HepG2 (cell line): ENCODE measurements at regions not wholly inside any gene's neighbourhood (a gene's known extent, or its start where the extent isn't known, plus 50 kb on each side); places are given as distances from the start of the nearest gene placed in this dataset.

Experiments used
- AKAP8 ChIP-seq: sonication (generic); formaldehyde crosslinking; IDR thresholded peaks from 2 replicates; pipeline ENCODE4 v1.5.1; 2020; ENCODE audit warnings: mild to moderate bottlenecking, missing genetic modification reagents
- CEBPZ ChIP-seq: IDR thresholded peaks from 2 replicates; pipeline ENCODE4 v1.6.1; 2012; ENCODE audit warnings: low read length, improper control_type of control experiment
- CHCHD3 ChIP-seq: sonication (generic); formaldehyde crosslinking; IDR thresholded peaks from 2 replicates; pipeline ENCODE4 v1.8.0; 2022; ENCODE audit warnings: mild to moderate bottlenecking, missing genetic modification reagents, moderate library complexity
- EED ChIP-seq: sonication (generic); formaldehyde crosslinking; IDR thresholded peaks from 2 replicates; pipeline ENCODE4 v1.5.0; 2020; ENCODE audit warnings: mild to moderate bottlenecking, missing genetic modification reagents
- ETV6 ChIP-seq: sonication (generic); formaldehyde crosslinking; conservative IDR thresholded peaks from 2 replicates; pipeline ENCODE4 v1.4.0; 2020; ENCODE audit warnings: missing genetic modification reagents
- HINFP ChIP-seq: sonication (generic); formaldehyde crosslinking; IDR thresholded peaks from 2 replicates; pipeline ENCODE4 v1.4.0; 2020; ENCODE audit warnings: low read depth, mild to moderate bottlenecking, missing genetic modification reagents
- MBD4 ChIP-seq: IDR thresholded peaks from 2 replicates; pipeline ENCODE4 v1.6.1; 2012; ENCODE audit warnings: low read length, inconsistent platforms, borderline replicate concordance
- PAX8 ChIP-seq: sonication (generic); formaldehyde crosslinking; IDR thresholded peaks from 2 replicates; pipeline ENCODE4 v1.8.0; 2022; ENCODE audit warnings: mild to moderate bottlenecking, missing genetic modification reagents, borderline replicate concordance
- PPARG ChIP-seq: conservative IDR thresholded peaks from 2 replicates; pipeline ENCODE4 v1.6.1; 2016; ENCODE audit warnings: missing biosample characterization, missing genetic modification reagents
- SMAD9 ChIP-seq: sonication (generic); formaldehyde crosslinking; IDR thresholded peaks from 2 replicates; pipeline ENCODE4 v1.5.1; 2020; ENCODE audit warnings: mild to moderate bottlenecking, missing genetic modification reagents
- SMARCE1 ChIP-seq: fragments of 450-650 bp; IDR thresholded peaks from 2 replicates; pipeline ENCODE4 v1.6.1; 2017; ENCODE audit warnings: borderline replicate concordance
- TFDP1 ChIP-seq: IDR thresholded peaks from 2 replicates; pipeline ENCODE4 v1.6.1; 2016; ENCODE audit warnings: missing compliant biosample characterization, missing genetic modification reagents, borderline replicate concordance
- TMF1 ChIP-seq: sonication (generic); formaldehyde crosslinking; IDR thresholded peaks from 2 replicates; pipeline ENCODE4 v1.8.1; 2022; ENCODE audit warnings: low read depth, missing genetic modification reagents
- ZBTB38 ChIP-seq: sonication (generic); formaldehyde crosslinking; IDR thresholded peaks from 2 replicates; pipeline ENCODE4 v1.5.1; 2020; ENCODE audit warnings: mild to moderate bottlenecking, missing genetic modification reagents
- ZBTB8A ChIP-seq: sonication (generic); formaldehyde crosslinking; IDR thresholded peaks from 2 replicates; pipeline ENCODE4 v1.4.0; 2020; ENCODE audit warnings: mild to moderate bottlenecking, low read depth, missing genetic modification reagents, borderline replicate concordance
- ZHX1 ChIP-seq: sonication (generic); formaldehyde crosslinking; IDR thresholded peaks from 2 replicates; pipeline ENCODE4 v1.8.1; 2022; ENCODE audit warnings: low read depth, mild to moderate bottlenecking, missing genetic modification reagents
- ZNF225 ChIP-seq: sonication (generic); formaldehyde crosslinking; IDR thresholded peaks from 2 replicates; pipeline ENCODE4 v1.4.0; 2020; ENCODE audit warnings: mild to moderate bottlenecking, missing genetic modification reagents
- ZNF350 ChIP-seq: sonication (generic); formaldehyde crosslinking; IDR thresholded peaks from 2 replicates; pipeline ENCODE4 v1.4.0; 2020; ENCODE audit warnings: mild to moderate bottlenecking, low read depth, missing genetic modification reagents, borderline replicate concordance
- ZNF547 ChIP-seq: sonication (generic); formaldehyde crosslinking; IDR thresholded peaks from 2 replicates; pipeline ENCODE4 v1.5.1; 2020; ENCODE audit warnings: mild to moderate bottlenecking, missing genetic modification reagents
- ZNF672 ChIP-seq: sonication (generic); formaldehyde crosslinking; IDR thresholded peaks from 2 replicates; pipeline ENCODE4 v1.8.1; 2022; ENCODE audit warnings: missing genetic modification reagents
- ZNF724P ChIP-seq: sonication (generic); formaldehyde crosslinking; IDR thresholded peaks from 2 replicates; pipeline ENCODE4 v1.8.0; 2022; ENCODE audit warnings: missing genetic modification reagents, borderline replicate concordance

- TF ChIP-seq ZBTB38 = peak; percentile 88
- TF ChIP-seq ZBTB8A (CRISPR knock-in tag) = no peak
- peak; percentile 63; the same call in 1 of the 2 replicates for TF ChIP-seq ZNF672 (CRISPR knock-in tag)
- TF ChIP-seq TMF1 = peak; percentile 96
- no peak for TF ChIP-seq PAX8 (CRISPR knock-in tag)
- TF ChIP-seq ZNF547 (CRISPR knock-in tag) = peak; percentile 86
- TF ChIP-seq CHCHD3 (CRISPR knock-in tag) = peak; percentile 80; the same call in 1 of the 2 replicates
- TF ChIP-seq ZNF225 (CRISPR knock-in tag) = peak; percentile 79
- TF ChIP-seq ETV6 (CRISPR knock-in tag) = peak; percentile 89; the same call in 1 of the 2 replicates
- peak; percentile 97 for TF ChIP-seq HINFP (CRISPR knock-in tag)
- no peak for TF ChIP-seq CEBPZ
- no peak for TF ChIP-seq PPARG
- TF ChIP-seq TFDP1 (CRISPR knock-in tag) = peak; percentile 83
- TF ChIP-seq ZNF724P (CRISPR knock-in tag) = peak; percentile 89; the same call in 1 of the 2 replicates
- TF ChIP-seq EED (CRISPR knock-in tag) = peak; percentile 93
- peak; percentile 24; the same call in 1 of the 2 replicates for TF ChIP-seq SMAD9 (CRISPR knock-in tag)
- TF ChIP-seq AKAP8 (CRISPR knock-in tag) = no peak
- peak; percentile 93 for TF ChIP-seq ZNF350
- peak; percentile 33; the same call in 1 of the 2 replicates for TF ChIP-seq ZHX1 (CRISPR knock-in tag)
- no peak for TF ChIP-seq MBD4
- no peak for TF ChIP-seq SMARCE1
Measured at GRCh38 chr6:26196846-26197635, 109.8 kb downstream of the HFE start (continued).
